HCT116 (cell line): ENCODE measurements at regions not wholly inside any gene's neighbourhood (a gene's known extent, or its start where the extent isn't known, plus 50 kb on each side); places are given as distances from the start of the nearest gene placed in this dataset.

Experiments used
- CBX3 ChIP-seq: IDR thresholded peaks from 2 replicates; pipeline ENCODE4 v1.6.1; 2012; ENCODE audit warnings: low read depth
- CEBPB ChIP-seq: IDR thresholded peaks from 2 replicates; pipeline ENCODE4 v1.6.1; 2012; ENCODE audit warnings: low read depth
- CTCF ChIP-seq, 3 experiments: fragments of 200-600 bp in 1 of 3; sonication (generic) in 1 of 3; IDR thresholded peaks in 2 of 3; conservative IDR thresholded peaks in 1 of 3; 2 replicates each; pipeline ENCODE4 v1.5.1; 2012 to 2017; ENCODE audit warnings: low read depth in 2 of 3, low read length in 2 of 3, antibody characterized with exemption in 1 of 3, borderline replicate concordance in 1 of 3, control low read depth in 1 of 3, mild to moderate bottlenecking in 1 of 3, mixed read lengths in 1 of 3, mixed run types in 1 of 3, moderate library complexity in 1 of 3; ENCODE audit not compliant: insufficient read depth in 1 of 3
- EZH2 ChIP-seq: fragments of 200-600 bp; sonication (generic); IDR thresholded peaks from 2 replicates; pipeline ENCODE4 v1.6.1; 2017; ENCODE audit warnings: antibody characterized with exemption, mixed run types
- JUND ChIP-seq: IDR thresholded peaks from 2 replicates; pipeline ENCODE4 v1.6.1; 2012
- MAX ChIP-seq: IDR thresholded peaks from 2 replicates; pipeline ENCODE4 v1.6.1; 2012
- POLR2A ChIP-seq: IDR thresholded peaks from 2 replicates; pipeline ENCODE4 v1.7.0; 2011; ENCODE audit warnings: borderline replicate concordance; ENCODE audit not compliant: insufficient read depth, insufficient read length; ENCODE audit errors: extremely low read depth
- POLR2AphosphoS5 ChIP-seq: IDR thresholded peaks from 2 replicates; pipeline ENCODE4 v1.6.1; 2011; ENCODE audit warnings: mild to moderate bottlenecking, low read depth, low read length, moderate library complexity
- RAD21 ChIP-seq: IDR thresholded peaks from 2 replicates; pipeline ENCODE4 v1.6.1; 2012; ENCODE audit warnings: low read depth, mild to moderate bottlenecking
- REST ChIP-seq: IDR thresholded peaks from 2 replicates; pipeline ENCODE4 v1.6.1; 2012; ENCODE audit warnings: low read depth
- SIN3A ChIP-seq: IDR thresholded peaks from 2 replicates; pipeline ENCODE4 v1.6.1; 2012; ENCODE audit warnings: low read depth
- YY1 ChIP-seq: IDR thresholded peaks from 2 replicates; pipeline ENCODE4 v1.6.1; 2011; ENCODE audit warnings: low read length, low read depth, moderate library complexity, mild to moderate bottlenecking; ENCODE audit not compliant: insufficient replicate concordance; ENCODE audit errors: extremely low read depth
- ZFX ChIP-seq: fragments of 450-650 bp; IDR thresholded peaks from 2 replicates; pipeline ENCODE4 v1.6.1; 2017
- ZNF274 ChIP-seq: fragments of 200-500 bp; sonication (Bioruptor generic); IDR thresholded peaks from 2 replicates; pipeline ENCODE4 v1.6.1; 2014; ENCODE audit warnings: mild to moderate bottlenecking, low read depth, low read length, inconsistent platforms

- TF ChIP-seq CTCF (IDR thresholded peaks at IDR 0.05 in 2 of 3, conservative IDR thresholded peaks at IDR 0.05 in 1 of 3; ENCODE audit: borderline replicate concordance in 1 of 3, insufficient read depth in 1 of 3, low read depth in 2 of 3, low read length in 2 of 3) = no peak
- TF ChIP-seq ZFX = no peak
- no peak for TF ChIP-seq REST
- TF ChIP-seq ZNF274 = no peak
- no peak for TF ChIP-seq JUND
- TF ChIP-seq SIN3A = no peak
- no peak for TF ChIP-seq POLR2A
- no peak for TF ChIP-seq MAX
- no peak for TF ChIP-seq YY1
- TF ChIP-seq POLR2AphosphoS5 = no peak
- TF ChIP-seq EZH2 = no peak
- no peak for TF ChIP-seq RAD21
- no peak for TF ChIP-seq CEBPB
- TF ChIP-seq CBX3 = no peak
These were observed 185.4 kb downstream of the FOXO1 start for GRCh38 chr13:40480915-40481516.
